ENCODE measurements at regions not wholly inside any gene's neighbourhood (a gene's known extent, or its start where the extent isn't known, plus 50 kb on each side); places are given as distances from the start of the nearest gene placed in this dataset.

- Histone ChIP-seq H3K27me3 (no peaks in the 10 kb centered on the region), H3K27ac (replicated peaks in 1 of 4) (no peak overlapping the region)
- intact Hi-C loops (cut with DNase I), result no loop called here
These were observed 441.8 kb downstream of the NYAP2 start for GRCh38 chr2:225841314-225841713.

GRCh38 chr2:225837328-225837727 is 437.8 kb downstream of the NYAP2 start:
- H3K36me3 ChIP-seq, result no peaks in the 10 kb centered on the region
- no peak for DNase-seq (ENCODE audit: extremely low spot score)
- H3K4me1 ChIP-seq, result peaks cover 0 to 14% (median 5%) of the 10 kb centered on the region in 4 donors
- H3K27ac ChIP-seq (replicated peaks in 1 of 4), result no peak overlapping the region
- H3K9me3 ChIP-seq, result no peaks in the 10 kb centered on the region
- no peak for TF ChIP-seq POLR2A (IDR thresholded peaks at IDR 0.05; ENCODE audit: low read depth)
- no peak for TF ChIP-seq POLR2AphosphoS5 (IDR thresholded peaks at IDR 0.05)
- no peak for TF ChIP-seq CTCF (IDR thresholded peaks at IDR 0.05)
- no peak for TF ChIP-seq EP300 (IDR thresholded peaks at IDR 0.05)
- H3K27me3 ChIP-seq, result no peaks in the 10 kb centered on the region
- H3K4me3 ChIP-seq, result no peak overlapping the region
- WGBS, result 86% methylated on average over 1 of the region's 1 CpG
- intact Hi-C loops (cut with DNase I), result no loop called here

More at GRCh38 chr2:225841314-225841713, 441.8 kb downstream of the NYAP2 start:
- no peaks in the 10 kb centered on the region for H3K9me3 ChIP-seq
- peaks cover 0 to 32% (median 12%) of the 10 kb centered on the region in 4 donors for H3K4me1 ChIP-seq
- WGBS, result 38% methylated on average over 1 of the region's 1 CpG
- no peaks in the 10 kb centered on the region for H3K36me3 ChIP-seq
- no peak overlapping the region for H3K4me3 ChIP-seq
- TF ChIP-seq POLR2A (IDR thresholded peaks at IDR 0.05; ENCODE audit: low read depth) (no peak), CTCF (IDR thresholded peaks at IDR 0.05) (no peak), POLR2AphosphoS5 (IDR thresholded peaks at IDR 0.05) (peak in 1 of 2 donors; percentile 37), EP300 (IDR thresholded peaks at IDR 0.05) (no peak)
- no peak for DNase-seq (ENCODE audit: extremely low spot score)

GRCh38 chr2:225824748-225825449 is 425.4 kb downstream of the NYAP2 start:
- no peak for DNase-seq (ENCODE audit: extremely low spot score)
- Histone ChIP-seq H3K27me3 (no peaks in the 10 kb centered on the region), H3K4me3 (no peak overlapping the region), H3K9me3 (peaks cover 0 to 6% (median 4%) of the 10 kb centered on the region in 4 donors), H3K4me1 (peaks cover 0 to 14% (median 12%) of the 10 kb centered on the region in 4 donors), H3K27ac (replicated peaks in 1 of 4) (no peak overlapping the region), H3K36me3 (no peaks in the 10 kb centered on the region)
- 94% methylated on average over 7 of the region's 11 CpGs for WGBS
- intact Hi-C loops (cut with DNase I), result no loop called here
- TF ChIP-seq EP300 (IDR thresholded peaks at IDR 0.05) (no peak), POLR2A (IDR thresholded peaks at IDR 0.05; ENCODE audit: low read depth) (no peak), CTCF (IDR thresholded peaks at IDR 0.05) (no peak), POLR2AphosphoS5 (IDR thresholded peaks at IDR 0.05) (no peak)

- Histone ChIP-seq H3K4me3 (no peak overlapping the region), H3K27ac (replicated peaks in 1 of 4) (peak overlapping the region in 1 of 4 donors; percentile 13), H3K4me1 (peaks cover 0 to 14% (median 12%) of the 10 kb centered on the region in 4 donors), H3K36me3 (no peaks in the 10 kb centered on the region), H3K9me3 (peaks cover 0 to 4% (median under 1%) of the 10 kb centered on the region in 4 donors), H3K27me3 (no peaks in the 10 kb centered on the region)
- no peak for TF ChIP-seq POLR2A (IDR thresholded peaks at IDR 0.05; ENCODE audit: low read depth)
- WGBS, result 78% methylated on average over 2 of the region's 2 CpGs
- intact Hi-C loops (cut with DNase I), result no loop called here
- DNase-seq (ENCODE audit: extremely low spot score), result no peak
These were observed 421.8 kb downstream of the NYAP2 start for GRCh38 chr2:225821351-225821750.

GRCh38 chr2:225820826-225821225 is 421.3 kb downstream of the NYAP2 start:
- TF ChIP-seq POLR2A (IDR thresholded peaks at IDR 0.05; ENCODE audit: low read depth), result no peak
- no peak for TF ChIP-seq POLR2AphosphoS5 (IDR thresholded peaks at IDR 0.05)
- no peak for TF ChIP-seq EP300 (IDR thresholded peaks at IDR 0.05)
- no peak for TF ChIP-seq CTCF (IDR thresholded peaks at IDR 0.05)
- WGBS, result 50% methylated on average over 7 of the region's 7 CpGs
- H3K4me3 ChIP-seq, result no peak overlapping the region
- peak overlapping the region in 2 of 4 donors; percentile 13 to 20 for H3K27ac ChIP-seq (replicated peaks in 1 of 4)
- no peaks in the 10 kb centered on the region for H3K36me3 ChIP-seq
- no peaks in the 10 kb centered on the region for H3K9me3 ChIP-seq
- H3K27me3 ChIP-seq, result no peaks in the 10 kb centered on the region
- H3K4me1 ChIP-seq, result peaks cover 0 to 14% (median 12%) of the 10 kb centered on the region in 4 donors
- intact Hi-C loops (cut with DNase I), result no loop called here
- DNase-seq (ENCODE audit: extremely low spot score), result no peak

Data from esophagus muscularis mucosa (tissue), 4 donors.